HEK293T (cell line): ENCODE measurements at regions not wholly inside any gene's neighbourhood (a gene's known extent, or its start where the extent isn't known, plus 50 kb on each side); places are given as distances from the start of the nearest gene placed in this dataset.
"Not testable (repeated sequence)": the region's sequence is repeated elsewhere in the genome, so short reads cannot be mapped to it uniquely, and the experiment has no call there.

Experiments used
- CTCF ChIA-PET: fragments of 350-600 bp; formaldehyde crosslinking; extraction: SDS; loops from one replicate; lab custom pipeline; 2021; ENCODE audit warnings: antibody characterized with exemption, inconsistent platforms; lab: Yijun Ruan, JAX
- POLR2A ChIA-PET: fragments of 350-600 bp; formaldehyde crosslinking; extraction: SDS; loops from one replicate; lab custom pipeline; 2020; ENCODE audit warnings: antibody characterized with exemption, inconsistent platforms; lab: Yijun Ruan, JAX
- DNase-seq: peaks from one replicate; pipeline ENCODE4 v3.0.0; 2012; ENCODE audit warnings: mixed read lengths; ENCODE audit errors: extremely low spot score
- ARNT ChIP-seq: fragments of 450-650 bp; IDR thresholded peaks from 2 replicates; pipeline ENCODE4 v1.6.1; 2017; ENCODE audit warnings: mild to moderate bottlenecking
- BHLHE40 ChIP-seq: fragments of 450-650 bp; IDR thresholded peaks from 2 replicates; pipeline ENCODE4 v1.6.1; 2016; ENCODE audit warnings: mild to moderate bottlenecking, moderate library complexity, borderline replicate concordance
- CTBP1 ChIP-seq: fragments of 450-650 bp; IDR thresholded peaks from 2 replicates; pipeline ENCODE4 v1.6.1; 2016; ENCODE audit warnings: borderline replicate concordance
- ELF4 ChIP-seq: fragments of 450-650 bp; IDR thresholded peaks from 2 replicates; pipeline ENCODE4 v1.6.1; 2017; ENCODE audit warnings: antibody characterized with exemption
- FOXA1 ChIP-seq: fragments of 450-650 bp; IDR thresholded peaks from 2 replicates; pipeline ENCODE4 v1.6.1; 2016; ENCODE audit warnings: mild to moderate bottlenecking
- FOXK2 ChIP-seq: fragments of 450-650 bp; IDR thresholded peaks from 2 replicates; pipeline ENCODE4 v1.6.1; 2016; ENCODE audit warnings: mild to moderate bottlenecking
- FOXM1 ChIP-seq: fragments of 450-650 bp; IDR thresholded peaks from 2 replicates; pipeline ENCODE4 v1.6.1; 2017; ENCODE audit warnings: mild to moderate bottlenecking, borderline replicate concordance
- HDGF ChIP-seq: fragments of 450-650 bp; IDR thresholded peaks from 2 replicates; pipeline ENCODE4 v1.6.1; 2017; ENCODE audit warnings: antibody characterized with exemption, borderline replicate concordance
- L3MBTL2 ChIP-seq: fragments of 450-650 bp; conservative IDR thresholded peaks from 2 replicates; pipeline ENCODE4 v1.6.1; 2016; ENCODE audit warnings: mild to moderate bottlenecking
- LEF1 ChIP-seq: fragments of 450-650 bp; IDR thresholded peaks from 2 replicates; pipeline ENCODE4 v1.6.1; 2017; ENCODE audit warnings: mild to moderate bottlenecking, borderline replicate concordance
- NFRKB ChIP-seq: fragments of 450-650 bp; IDR thresholded peaks from 2 replicates; pipeline ENCODE4 v1.6.1; 2016; ENCODE audit warnings: mild to moderate bottlenecking, moderate library complexity
- SP1 ChIP-seq: fragments of 450-650 bp; IDR thresholded peaks from 2 replicates; pipeline ENCODE4 v1.6.1; 2017
- SUZ12 ChIP-seq: fragments of 450-650 bp; IDR thresholded peaks from 2 replicates; pipeline ENCODE4 v1.6.1; 2016; ENCODE audit warnings: mild to moderate bottlenecking
- TARDBP ChIP-seq: fragments of 450-650 bp; IDR thresholded peaks from 2 replicates; pipeline ENCODE4 v1.6.1; 2016
- ZNF384 ChIP-seq: fragments of 450-650 bp; IDR thresholded peaks from 2 replicates; pipeline ENCODE4 v1.6.1; 2016
- TF ChIP-seq, protein P1 (sequence below): fragments of 450-650 bp; IDR thresholded peaks from 2 replicates; pipeline ENCODE4 v1.6.1; 2016

DNA sequence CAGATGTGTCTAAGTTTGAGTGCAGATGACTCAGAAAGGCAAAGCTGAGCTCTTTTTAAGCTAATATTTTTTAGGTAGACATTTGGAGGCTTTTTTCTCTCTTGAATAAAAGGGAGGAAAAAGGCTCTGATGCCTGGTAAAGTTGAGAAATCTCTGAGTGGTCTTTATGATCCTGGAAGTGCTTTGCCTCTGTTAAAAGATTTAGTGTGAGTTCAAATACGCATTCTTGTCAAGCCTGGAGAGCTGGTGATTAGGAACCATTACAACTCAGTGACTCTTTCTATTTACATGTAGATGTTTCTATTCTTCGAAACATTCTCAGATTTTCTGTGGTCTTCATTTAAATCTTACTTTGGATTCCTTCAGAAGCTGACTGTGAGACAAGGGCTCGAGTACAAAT is 143.4 kb upstream of the MED14 start:
- ChIA-PET POLR2A (interaction anchor here (1.3 kb wide), 2 partner anchors 206 to 207 kb away, joined by 3 to 5 read pairs; partner anchors contain the start of gene USP9X), CTCF (no interaction called here)
- TF ChIP-seq TARDBP, result no peak
- DNase-seq, result no peak

DNA sequence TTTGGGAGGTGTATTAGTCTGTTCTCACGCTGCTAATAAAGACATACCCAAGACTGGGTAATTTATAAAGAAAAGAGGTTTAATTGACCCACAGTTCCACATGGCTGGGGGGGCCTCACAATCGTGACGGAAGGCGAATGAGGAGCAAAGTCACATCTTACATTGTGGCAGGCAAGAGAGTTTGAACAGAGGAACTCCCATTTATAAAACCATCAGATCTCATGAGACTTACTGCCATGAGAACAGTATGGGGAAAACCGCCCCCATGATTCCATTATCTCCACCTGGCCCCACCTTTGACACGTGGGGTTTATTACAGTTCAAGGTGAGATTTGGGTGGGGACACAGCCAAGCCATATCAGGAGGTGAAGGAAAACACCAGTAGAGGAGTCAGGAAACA is 143.8 kb upstream of the MED14 start:
- DNase-seq, CTCF ChIA-PET: not testable (repeated sequence)
- POLR2A ChIA-PET, result interaction anchor here (1.3 kb wide), 1 partner anchor 205 kb away, joined by 3 read pairs; no protein-coding TSS in a partner anchor

DNA sequence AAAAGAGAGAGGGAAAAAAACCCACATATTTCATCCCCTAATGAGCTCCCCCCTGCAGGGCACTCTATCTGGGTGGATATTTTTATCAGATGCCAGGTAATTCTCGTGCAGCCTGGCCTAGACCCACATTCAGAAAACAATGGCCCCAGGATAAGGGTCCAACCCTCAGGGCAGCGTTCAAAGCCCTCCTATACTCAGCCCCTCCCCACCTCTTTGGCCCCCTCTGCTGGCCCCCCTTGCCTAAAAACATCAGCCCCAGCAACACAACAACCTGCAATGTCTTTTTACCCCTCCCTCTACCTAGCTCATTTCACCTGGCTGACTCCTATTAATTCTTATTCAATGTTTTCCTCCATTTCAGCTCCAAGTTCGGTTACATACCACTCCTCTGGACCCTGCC is 145.4 kb upstream of the MED14 start:
- POLR2A ChIA-PET, result no interaction called here
- TF ChIP-seq FOXA1 (no peak), ZNF384 (no peak), SP1 (no peak), BHLHE40 (no peak), LEF1 (no peak), CTBP1 (no peak), HDGF (no peak), TARDBP (no peak)
- TF ChIP-seq, protein P1, sequence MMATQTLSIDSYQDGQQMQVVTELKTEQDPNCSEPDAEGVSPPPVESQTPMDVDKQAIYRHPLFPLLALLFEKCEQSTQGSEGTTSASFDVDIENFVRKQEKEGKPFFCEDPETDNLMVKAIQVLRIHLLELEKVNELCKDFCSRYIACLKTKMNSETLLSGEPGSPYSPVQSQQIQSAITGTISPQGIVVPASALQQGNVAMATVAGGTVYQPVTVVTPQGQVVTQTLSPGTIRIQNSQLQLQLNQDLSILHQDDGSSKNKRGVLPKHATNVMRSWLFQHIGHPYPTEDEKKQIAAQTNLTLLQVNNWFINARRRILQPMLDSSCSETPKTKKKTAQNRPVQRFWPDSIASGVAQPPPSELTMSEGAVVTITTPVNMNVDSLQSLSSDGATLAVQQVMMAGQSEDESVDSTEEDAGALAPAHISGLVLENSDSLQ, result no peak
- no peak for DNase-seq
- CTCF ChIA-PET, result no interaction called here

GRCh38 chrX:40883021-40883619 is 147.8 kb upstream of the MED14 start:
- TF ChIP-seq TARDBP (no peak), SP1 (no peak), LEF1 (no peak), ZNF384 (no peak), NFRKB (no peak), ELF4 (no peak), CTBP1 (no peak), FOXM1 (no peak), ARNT (no peak), BHLHE40 (no peak), HDGF (no peak), L3MBTL2 (no peak), FOXA1 (no peak), SUZ12 (no peak), FOXK2 (no peak)
- TF ChIP-seq, protein P1, result no peak
- ChIA-PET CTCF (interaction anchor here (0.7 to 1.2 kb wide), 2 partner anchors 65 to 232 kb away, joined by 3 to 4 read pairs; no protein-coding TSS in a partner anchor), POLR2A (no interaction called here)
- DNase-seq, result no peak

GRCh38 chrX:40885989-40886388 is 150.6 kb upstream of the MED14 start:
- POLR2A ChIA-PET, result no interaction called here
- DNase-seq, result no peak
- TF ChIP-seq SUZ12, result no peak
- no peak for TF ChIP-seq ZNF384
- no peak for TF ChIP-seq SP1
- no peak for TF ChIP-seq HDGF
- TF ChIP-seq, protein P1, result no peak
- TF ChIP-seq CTBP1, result no peak
- TF ChIP-seq BHLHE40, result no peak
- TF ChIP-seq LEF1, result no peak
- TF ChIP-seq TARDBP, result no peak
- no peak for TF ChIP-seq FOXK2
- TF ChIP-seq NFRKB, result no peak
- no peak for TF ChIP-seq ELF4
- no peak for TF ChIP-seq FOXM1
- TF ChIP-seq FOXA1, result no peak
- TF ChIP-seq L3MBTL2, result no peak
- CTCF ChIA-PET, result no interaction called here

DNA sequence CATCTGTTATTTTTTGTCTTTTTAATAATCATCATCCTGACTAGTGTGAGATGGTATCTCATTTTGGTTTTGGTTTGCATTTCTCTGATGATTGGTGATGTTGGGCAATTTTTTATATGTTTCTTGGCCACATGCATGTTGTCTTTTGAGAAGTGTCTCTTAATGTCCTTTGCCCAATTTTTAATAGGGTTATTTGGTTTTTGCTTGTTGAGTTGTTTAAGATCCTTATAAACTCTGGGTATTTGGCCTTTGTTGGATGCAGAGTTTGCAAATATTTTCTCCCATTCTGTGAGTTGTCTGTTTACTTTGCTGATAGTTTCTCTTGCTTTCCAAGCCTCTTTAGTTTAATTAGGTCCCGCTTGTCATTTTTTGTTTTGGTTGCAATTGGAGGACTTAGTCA is 152.1 kb upstream of the MED14 start:
- ChIA-PET POLR2A (no interaction called here), CTCF (no interaction called here)
- TF ChIP-seq HDGF (no peak), FOXM1 (no peak), L3MBTL2 (no peak), BHLHE40 (no peak), LEF1 (no peak), FOXA1 (no peak), FOXK2 (no peak), ARNT (no peak), NFRKB (no peak), SUZ12 (no peak), CTBP1 (no peak), ZNF384 (no peak), TARDBP (no peak), ELF4 (no peak), SP1 (no peak)
- TF ChIP-seq, protein P1, result no peak
- no peak for DNase-seq
